IMR-90 (cell line): ENCODE measurements at regions not wholly inside any gene's neighbourhood (a gene's known extent, or its start where the extent isn't known, plus 50 kb on each side); places are given as distances from the start of the nearest gene placed in this dataset.
A peak's percentile ranks its signal among the peaks of the same experiment; 100 is the strongest.

ENCODE experiments used
- ATAC-seq: fragments of 200-7000 bp; cut with Tn5 transposase; 2 replicates; pipeline ENCODE4 v1.9.1; 2020; ENCODE audit warnings: low read depth, mild to moderate bottlenecking, moderate library complexity
- BruUV-seq: library from RNA; stranded (reverse); fragments of 400-500 nt; replicated peaks from 2 replicates; lab custom pipeline; 2021; lab: Mats Ljungman, UMichigan
- CTCF ChIA-PET: fragments of 300-600 bp; formaldehyde crosslinking; extraction: SDS; loops from one replicate; lab custom pipeline; 2021; ENCODE audit warnings: antibody characterized with exemption; lab: Yijun Ruan, JAX
- POLR2A ChIA-PET: fragments of 300-600 bp; sonication (Branson Sonifier 250); formaldehyde crosslinking; loops from one replicate; lab custom pipeline; 2022; ENCODE audit warnings: antibody characterized with exemption; ENCODE audit not compliant: unreplicated experiment; lab: Charles Lee
- DNase-seq: peaks from one replicate; pipeline ENCODE4 v3.0.0; 2013
- H2AFZ ChIP-seq: replicated peaks from 2 replicates; pipeline ENCODE3; 2013; ENCODE audit warnings: low read length, mild to moderate bottlenecking; ENCODE audit not compliant: poor library complexity
- H2AK5ac ChIP-seq: 2 replicates; pipeline ENCODE4 v1.6.1; 2013; ENCODE audit warnings: low read depth, low read length, inconsistent platforms
- H2AK9ac ChIP-seq: replicated peaks from 2 replicates; pipeline ENCODE3; 2013; ENCODE audit warnings: mild to moderate bottlenecking, low read depth, low read length, moderate library complexity; ENCODE audit not compliant: poor library complexity
- H2BK120ac ChIP-seq: 2 replicates; pipeline ENCODE4 v1.6.1; 2013; ENCODE audit warnings: low read depth, low read length, inconsistent platforms
- H2BK15ac ChIP-seq: 3 replicates; pipeline ENCODE4 v1.6.1; 2013; ENCODE audit warnings: low read depth, low read length, inconsistent platforms
- H2BK20ac ChIP-seq: 2 replicates; pipeline ENCODE4 v1.6.1; 2013; ENCODE audit warnings: low read depth, mild to moderate bottlenecking, inconsistent platforms, low read length, moderate library complexity
- H2BK5ac ChIP-seq: 2 replicates; pipeline ENCODE4 v1.6.1; 2013; ENCODE audit warnings: mild to moderate bottlenecking, low read depth, low read length, inconsistent platforms; ENCODE audit not compliant: poor library complexity, severe bottlenecking
- H3K14ac ChIP-seq: replicated peaks from 2 replicates; pipeline ENCODE4 v1.6.1; 2013; ENCODE audit warnings: low read depth, low read length, inconsistent platforms
- H3K18ac ChIP-seq: 2 replicates; pipeline ENCODE4 v1.6.1; 2013; ENCODE audit warnings: low read depth, low read length, control low read depth
- H3K23ac ChIP-seq: 2 replicates; pipeline ENCODE4 v1.6.1; 2013; ENCODE audit warnings: low read depth, low read length, inconsistent platforms
- H3K27ac ChIP-seq: 2 replicates; pipeline ENCODE4 v1.5.1; 2013; ENCODE audit warnings: mild to moderate bottlenecking, control low read depth, low read length; ENCODE audit not compliant: insufficient read depth
- H3K27me3 ChIP-seq: 2 replicates; pipeline ENCODE4 v1.6.1; 2013; ENCODE audit warnings: low read length; ENCODE audit not compliant: control insufficient read depth, insufficient read depth
- H3K36me3 ChIP-seq: 2 replicates; pipeline ENCODE4 v1.6.1; 2013; ENCODE audit warnings: low read length, mixed read lengths; ENCODE audit not compliant: control insufficient read depth, insufficient read depth
- H3K4ac ChIP-seq: 2 replicates; pipeline ENCODE4 v1.6.1; 2013; ENCODE audit warnings: low read depth, low read length, inconsistent platforms
- H3K4me1 ChIP-seq: 2 replicates; pipeline ENCODE4 v1.6.1; 2013; ENCODE audit warnings: low read length, mixed read lengths; ENCODE audit not compliant: control insufficient read depth, insufficient read depth
- H3K4me2 ChIP-seq: 2 replicates; pipeline ENCODE4 v1.6.1; 2013; ENCODE audit warnings: low read depth, mild to moderate bottlenecking, control low read depth, low read length, moderate library complexity
- H3K4me3 ChIP-seq: 2 replicates; pipeline ENCODE4 v1.5.1; 2013; ENCODE audit warnings: low read depth, mild to moderate bottlenecking, control low read depth, low read length, moderate library complexity; ENCODE audit not compliant: insufficient read depth
- H3K56ac ChIP-seq: 2 replicates; pipeline ENCODE4 v1.6.1; 2013; ENCODE audit warnings: low read length, inconsistent platforms; ENCODE audit not compliant: insufficient read depth; ENCODE audit errors: extremely low read depth
- H3K79me1 ChIP-seq, 2 experiments: 2 replicates each; pipeline ENCODE4 v1.6.1; 2013; ENCODE audit warnings: low read length in 2 of 2, inconsistent platforms in 1 of 2, low read depth in 1 of 2
- H3K9ac ChIP-seq: 2 replicates; pipeline ENCODE4 v1.6.1; 2013; ENCODE audit warnings: low read depth, low read length, control low read depth
- H3K9me1 ChIP-seq: 2 replicates; pipeline ENCODE4 v1.6.1; 2013; ENCODE audit warnings: low read length, inconsistent platforms; ENCODE audit not compliant: insufficient read depth
- H3K9me3 ChIP-seq: 2 replicates; pipeline ENCODE4 v1.6.1; 2013; ENCODE audit warnings: low read length; ENCODE audit not compliant: control insufficient read depth, insufficient read depth
- H4K20me1 ChIP-seq: 2 replicates; pipeline ENCODE4 v1.6.1; 2013; ENCODE audit warnings: low read length, inconsistent platforms; ENCODE audit not compliant: insufficient read depth
- H4K5ac ChIP-seq: 2 replicates; pipeline ENCODE4 v1.6.1; 2013; ENCODE audit warnings: mild to moderate bottlenecking, low read depth, low read length, control low read depth
- H4K8ac ChIP-seq, 2 experiments: 2 replicates each; pipeline ENCODE4 v1.6.1; 2013; ENCODE audit warnings: low read depth in 2 of 2, low read length in 2 of 2, control low read depth in 1 of 2, inconsistent platforms in 1 of 2
- H4K91ac ChIP-seq: 2 replicates; pipeline ENCODE4 v1.6.1; 2013; ENCODE audit warnings: low read depth, low read length, inconsistent platforms; ENCODE audit not compliant: insufficient read depth
- CEBPB ChIP-seq: IDR thresholded peaks from 2 replicates; pipeline ENCODE4 v1.6.1; 2012; ENCODE audit warnings: low read depth, low read length, improper control_type of control experiment
- RAD21 ChIP-seq: IDR thresholded peaks from 2 replicates; pipeline ENCODE4 v1.6.1; 2012; ENCODE audit warnings: low read length, improper control_type of control experiment
- USF2 ChIP-seq: fragments of 150-350 bp; IDR thresholded peaks from 2 replicates; pipeline ENCODE4 v1.6.1; 2017; ENCODE audit warnings: mild to moderate bottlenecking, antibody characterized with exemption, low read length, low read depth
- WGBS, 2 experiments: methylation state at CpG; one replicate each; pipeline versions ENCODE4 v1.1.5 to v1.1.7; 2013; ENCODE audit warnings: missing lambda C conversion rate in 2 of 2; ENCODE audit not compliant: insufficient read length in 1 of 2; ENCODE audit errors: extremely low coverage in 2 of 2; 5-methylcytosine and 5-hydroxymethylcytosine counted together
- dilution Hi-C: fragments of 300-500 bp; cut with HindIII; formaldehyde crosslinking; loops from one replicate; pipeline ENCODE4 v1.14.3; 2018; ENCODE audit warnings: low sequenced_read_pairs; ENCODE audit not compliant: unreplicated experiment
- in situ Hi-C: fragments of 300-500 bp; cut with MboI; formaldehyde crosslinking; loops from 3 replicates; pipeline ENCODE4 v1.14.3; 2019; ENCODE audit warnings: low sequenced_read_pairs, inconsistent platforms, mixed read lengths
- intact Hi-C: fragments of 100-400 bp; cut with micrococcal nuclease; formaldehyde crosslinking; loops from 2 replicates; pipeline ENCODE4 v1.10.0; 2022
- TF ChIP-seq, protein P1 (sequence below): fragments of 150-350 bp; IDR thresholded peaks from 2 replicates; pipeline ENCODE4 v1.6.1; 2016; ENCODE audit warnings: low read depth, mild to moderate bottlenecking, low read length, moderate library complexity, borderline replicate concordance

DNA sequence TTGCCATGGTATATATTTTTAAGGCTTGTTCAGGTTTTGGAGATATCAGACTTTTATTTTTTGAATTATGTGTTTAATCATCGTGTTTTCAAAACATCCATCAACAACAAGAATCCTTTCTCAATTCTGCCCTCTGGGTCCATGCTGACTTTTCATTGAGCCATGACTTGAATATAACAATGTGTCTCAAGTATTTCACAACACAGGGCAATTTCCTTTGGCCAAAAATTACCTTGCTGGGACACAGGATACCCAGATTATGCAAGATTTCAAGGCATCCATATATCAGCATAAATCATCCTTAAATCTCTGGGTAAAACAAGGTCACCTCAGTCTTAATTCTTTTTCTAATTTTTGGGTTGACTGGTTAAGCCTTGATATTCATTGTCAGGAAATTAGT is 411.2 kb upstream of the USP24 start:
- H3K9me1 ChIP-seq, result no peaks in the 10 kb centered on the region
- no peaks in the 10 kb centered on the region for H3K79me1 ChIP-seq
- no peaks in the 10 kb centered on the region for H3K36me3 ChIP-seq
- no peak overlapping the region for H3K23ac ChIP-seq
- intact Hi-C loops, result no loop called here
- H2BK5ac ChIP-seq, result no peak overlapping the region
- no peak overlapping the region for H3K4me2 ChIP-seq
- BruUV-seq, result no TSS peak
- no peak overlapping the region for H4K5ac ChIP-seq
- H3K9me3 ChIP-seq, result peaks cover 14% of the 10 kb centered on the region
- H2BK15ac ChIP-seq, result no peak overlapping the region
- WGBS, 2 experiments, result no CpG with 5 or more reads among the region's 1 CpG
- H2AK5ac ChIP-seq, result no peak overlapping the region
- no peak overlapping the region for H3K56ac ChIP-seq
- H2AFZ ChIP-seq, result no peak overlapping the region
- H3K27ac ChIP-seq, result no peak overlapping the region
- dilution Hi-C loops, result no loop called here
- H3K9ac ChIP-seq, result no peak overlapping the region
- no peaks in the 10 kb centered on the region for H3K27me3 ChIP-seq
- H4K20me1 ChIP-seq, result no peaks in the 10 kb centered on the region
- CTCF ChIA-PET, result no interaction called here
- in situ Hi-C loops, result no loop called here
- no peak overlapping the region for H3K4me3 ChIP-seq
- no peak overlapping the region for H2AK9ac ChIP-seq
- no peak overlapping the region for H3K14ac ChIP-seq
- H4K91ac ChIP-seq, result no peak overlapping the region
- TF ChIP-seq CEBPB, result 0 out of 2 replicates have a peak, but pooled peaks have one; percentile 35
- TF ChIP-seq, protein P1, sequence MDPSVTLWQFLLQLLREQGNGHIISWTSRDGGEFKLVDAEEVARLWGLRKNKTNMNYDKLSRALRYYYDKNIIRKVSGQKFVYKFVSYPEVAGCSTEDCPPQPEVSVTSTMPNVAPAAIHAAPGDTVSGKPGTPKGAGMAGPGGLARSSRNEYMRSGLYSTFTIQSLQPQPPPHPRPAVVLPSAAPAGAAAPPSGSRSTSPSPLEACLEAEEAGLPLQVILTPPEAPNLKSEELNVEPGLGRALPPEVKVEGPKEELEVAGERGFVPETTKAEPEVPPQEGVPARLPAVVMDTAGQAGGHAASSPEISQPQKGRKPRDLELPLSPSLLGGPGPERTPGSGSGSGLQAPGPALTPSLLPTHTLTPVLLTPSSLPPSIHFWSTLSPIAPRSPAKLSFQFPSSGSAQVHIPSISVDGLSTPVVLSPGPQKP, result no peak
- TF ChIP-seq USF2, result no peak
- no peak for TF ChIP-seq RAD21
- POLR2A ChIA-PET, result no interaction called here
- DNase-seq (no peak), ATAC-seq (no peak)
- H2BK120ac ChIP-seq, result no peak overlapping the region
- no peak overlapping the region for H4K8ac ChIP-seq
- H2BK20ac ChIP-seq, result no peak overlapping the region
- H3K4ac ChIP-seq, result no peak overlapping the region
- H3K18ac ChIP-seq, result no peak overlapping the region
- H3K4me1 ChIP-seq, result peaks cover 2% of the 10 kb centered on the region; the same call in 1 of the 2 replicates
